ENCODE measurements at regions not wholly inside any gene's neighbourhood (a gene's known extent, or its start where the extent isn't known, plus 50 kb on each side); places are given as distances from the start of the nearest gene placed in this dataset.

- no peak for TF ChIP-seq CREM (IDR thresholded peaks at IDR 0.05; ENCODE audit: low read depth)
- no peak for TF ChIP-seq KAT2B (IDR thresholded peaks at IDR 0.05; ENCODE audit: low read depth, low read length)
- no peak for TF ChIP-seq ZNF668 (CRISPR knock-in tag; IDR thresholded peaks at IDR 0.05)
- TF ChIP-seq CEBPG (CRISPR knock-in tag; IDR thresholded peaks at IDR 0.05), result no peak
- peak in 1 of 2 experiments; percentile 51; a peak in 1 of 4 replicates for TF ChIP-seq CEBPG (tag; conservative IDR thresholded peaks at IDR 0.05 in 1 of 2, IDR thresholded peaks at IDR 0.05 in 1 of 2)
- TF ChIP-seq MTF1 (CRISPR knock-in tag; IDR thresholded peaks at IDR 0.05; ENCODE audit: borderline replicate concordance), result no peak
- no peak for TF ChIP-seq PBX2 (CRISPR knock-in tag; IDR thresholded peaks at IDR 0.05; ENCODE audit: low read depth)
- peak; percentile 33 for TF ChIP-seq PBX2 (tag; conservative IDR thresholded peaks at IDR 0.05; ENCODE audit: low read depth)
- TF ChIP-seq XRCC5 (IDR thresholded peaks at IDR 0.05; ENCODE audit: low read depth, low read length), result no peak
- no peak for TF ChIP-seq NUFIP1 (IDR thresholded peaks at IDR 0.05; ENCODE audit: partially characterized antibody)
- no peak for TF ChIP-seq NR4A1 (CRISPR knock-in tag; IDR thresholded peaks at IDR 0.05)
- TF ChIP-seq NR4A1 (tag; IDR thresholded peaks at IDR 0.05), result no peak
- TF ChIP-seq ZNF445 (CRISPR knock-in tag; IDR thresholded peaks at IDR 0.05; ENCODE audit: low read depth), result no peak
- TF ChIP-seq JUND (IDR thresholded peaks at IDR 0.05; ENCODE audit: borderline replicate concordance, low read depth, low read length), result no peak
- TF ChIP-seq JUND (tag; IDR thresholded peaks at IDR 0.05; ENCODE audit: borderline replicate concordance, low read depth, low read length), result peak; percentile 18; the same call in 1 of the 3 replicates
- no peak for TF ChIP-seq ZBTB17 (CRISPR knock-in tag; IDR thresholded peaks at IDR 0.05)
- TF ChIP-seq ZC3H8 (IDR thresholded peaks at IDR 0.05), result no peak
These were observed 194.6 kb upstream of the KRR1 start (continued) for GRCh38 chr12:75705749-75706711.
